K562 (cell line): ENCODE measurements at regions not wholly inside any gene's neighbourhood (a gene's known extent, or its start where the extent isn't known, plus 50 kb on each side); places are given as distances from the start of the nearest gene placed in this dataset.

Experiments
- DMBX1 ChIP-seq: fragments of 250-450 bp; sonication (Bioruptor Pico); IDR thresholded peaks from 2 replicates; pipeline ENCODE4 v1.8.0; 2022; ENCODE audit warnings: inconsistent platforms, mild to moderate bottlenecking, moderate library complexity, borderline replicate concordance
- KLF10 ChIP-seq: fragments of 250-450 bp; sonication (Bioruptor Pico); IDR thresholded peaks from 2 replicates; pipeline ENCODE4 v1.6.1; 2021; ENCODE audit warnings: matching md5 sums
- RERE ChIP-seq: sonication (generic); formaldehyde crosslinking; IDR thresholded peaks from 2 replicates; pipeline ENCODE4 v1.8.0; 2023; ENCODE audit warnings: missing genetic modification reagents, mild to moderate bottlenecking, borderline replicate concordance
- TARDBP ChIP-seq: fragments of 450-650 bp; IDR thresholded peaks from 2 replicates; pipeline ENCODE4 v1.6.1; 2016
- ZNF143 ChIP-seq: sonication (generic); formaldehyde crosslinking; IDR thresholded peaks from 2 replicates; pipeline ENCODE4 v1.9.0; 2022; ENCODE audit warnings: mild to moderate bottlenecking, missing genetic modification reagents
- TF ChIP-seq, protein P1 (sequence below), 2 experiments: fragments of 200-800 bp in 1 of 2; sonication (Bioruptor generic) in 1 of 2; sonication (generic) in 1 of 2; formaldehyde crosslinking in 1 of 2; IDR thresholded peaks in 1 of 2; conservative IDR thresholded peaks in 1 of 2; 2 replicates each; pipeline versions ENCODE4 v1.5.0 to v1.6.1; 2016 to 2020; ENCODE audit warnings: missing compliant biosample characterization in 1 of 2, missing genetic modification characterization in 1 of 2, missing genetic modification reagents in 1 of 2
- TF ChIP-seq, protein P2 (sequence below): fragments of 250-450 bp; sonication (Bioruptor Pico); IDR thresholded peaks from 2 replicates; pipeline ENCODE4 v1.5.0; 2022; ENCODE audit warnings: mild to moderate bottlenecking

DNA sequence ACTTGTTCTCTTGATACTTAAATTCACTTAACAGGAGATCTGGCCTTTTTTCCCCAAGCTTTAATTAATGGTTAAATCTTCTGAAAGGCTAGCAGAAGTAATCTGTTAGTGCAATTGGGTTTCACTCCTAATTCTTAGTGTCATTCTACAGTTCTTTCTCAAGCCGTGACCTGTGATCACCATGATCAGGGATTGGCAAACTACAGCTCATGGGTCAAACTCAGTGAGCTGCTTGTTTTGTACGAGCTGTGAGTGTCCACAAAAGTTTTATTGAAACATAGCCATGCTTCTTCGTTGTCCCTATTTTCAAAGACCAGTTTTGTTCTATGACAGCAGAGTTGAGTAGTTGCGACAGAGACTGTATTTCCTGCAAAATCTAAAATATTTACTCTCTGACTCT lies 109.4 kb upstream of the KCNJ15 start (continued):
- TF ChIP-seq, protein P1, sequence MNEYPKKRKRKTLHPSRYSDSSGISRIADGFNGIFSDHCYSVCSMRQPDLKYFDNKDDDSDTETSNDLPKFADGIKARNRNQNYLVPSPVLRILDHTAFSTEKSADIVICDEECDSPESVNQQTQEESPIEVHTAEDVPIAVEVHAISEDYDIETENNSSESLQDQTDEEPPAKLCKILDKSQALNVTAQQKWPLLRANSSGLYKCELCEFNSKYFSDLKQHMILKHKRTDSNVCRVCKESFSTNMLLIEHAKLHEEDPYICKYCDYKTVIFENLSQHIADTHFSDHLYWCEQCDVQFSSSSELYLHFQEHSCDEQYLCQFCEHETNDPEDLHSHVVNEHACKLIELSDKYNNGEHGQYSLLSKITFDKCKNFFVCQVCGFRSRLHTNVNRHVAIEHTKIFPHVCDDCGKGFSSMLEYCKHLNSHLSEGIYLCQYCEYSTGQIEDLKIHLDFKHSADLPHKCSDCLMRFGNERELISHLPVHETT (CRISPR knock-in tag; conservative IDR thresholded peaks at IDR 0.05 in 1 of 2, IDR thresholded peaks at IDR 0.05 in 1 of 2) = no peak
- TF ChIP-seq TARDBP (no peak), ZNF143 (no peak), KLF10 (CRISPR knock-in tag) (no peak), DMBX1 (CRISPR knock-in tag) (no peak), RERE (CRISPR knock-in tag) (no peak)
- TF ChIP-seq, protein P2, sequence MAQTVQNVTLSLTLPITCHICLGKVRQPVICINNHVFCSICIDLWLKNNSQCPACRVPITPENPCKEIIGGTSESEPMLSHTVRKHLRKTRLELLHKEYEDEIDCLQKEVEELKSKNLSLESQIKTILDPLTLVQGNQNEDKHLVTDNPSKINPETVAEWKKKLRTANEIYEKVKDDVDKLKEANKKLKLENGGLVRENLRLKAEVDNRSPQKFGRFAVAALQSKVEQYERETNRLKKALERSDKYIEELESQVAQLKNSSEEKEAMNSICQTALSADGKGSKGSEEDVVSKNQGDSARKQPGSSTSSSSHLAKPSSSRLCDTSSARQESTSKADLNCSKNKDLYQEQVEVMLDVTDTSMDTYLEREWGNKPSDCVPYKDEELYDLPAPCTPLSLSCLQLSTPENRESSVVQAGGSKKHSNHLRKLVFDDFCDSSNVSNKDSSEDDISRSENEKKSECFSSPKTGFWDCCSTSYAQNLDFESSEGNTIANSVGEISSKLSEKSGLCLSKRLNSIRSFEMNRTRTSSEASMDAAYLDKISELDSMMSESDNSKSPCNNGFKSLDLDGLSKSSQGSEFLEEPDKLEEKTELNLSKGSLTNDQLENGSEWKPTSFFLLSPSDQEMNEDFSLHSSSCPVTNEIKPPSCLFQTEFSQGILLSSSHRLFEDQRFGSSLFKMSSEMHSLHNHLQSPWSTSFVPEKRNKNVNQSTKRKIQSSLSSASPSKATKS (CRISPR knock-in tag) = no peak
